ENCODE measurements at regions not wholly inside any gene's neighbourhood (a gene's known extent, or its start where the extent isn't known, plus 50 kb on each side); places are given as distances from the start of the nearest gene placed in this dataset.

DNA sequence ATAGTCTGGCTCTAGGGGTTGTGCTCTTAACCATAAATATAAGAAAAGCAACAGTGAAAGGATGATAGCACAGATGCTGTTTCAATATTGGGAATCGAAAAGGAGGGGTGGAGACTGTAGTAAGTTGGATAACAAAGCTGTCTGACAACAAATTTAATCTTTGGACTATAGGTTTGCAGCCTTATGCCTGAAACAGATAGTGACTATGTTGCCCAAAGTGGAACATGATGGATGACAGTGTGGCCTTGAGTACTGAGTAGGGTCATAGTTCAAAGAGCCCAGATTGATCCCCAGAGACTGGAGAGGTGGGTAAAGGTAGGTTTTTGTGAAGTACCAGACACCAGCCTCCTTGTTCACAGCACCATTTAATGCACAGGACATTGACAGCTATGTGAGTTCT is 144.0 kb upstream of the PALMD start (continued):
- TF ChIP-seq ATF2 (CRISPR knock-in tag; IDR thresholded peaks at IDR 0.05) (0 out of 2 replicates have a peak, but pooled peaks have one; percentile 22), FOXP1 (IDR thresholded peaks at IDR 0.05) (no peak), FOXP1 (CRISPR knock-in tag; IDR thresholded peaks at IDR 0.05) (peak; percentile 42; the same call in 1 of the 2 replicates), GATAD2A (CRISPR knock-in tag; IDR thresholded peaks at IDR 0.05) (peak; percentile 55; the same call in 1 of the 2 replicates), KDM6A (CRISPR knock-in tag; IDR thresholded peaks at IDR 0.05; ENCODE audit: low read depth) (peak; percentile 32; the same call in 1 of the 2 replicates), AGO1 (IDR thresholded peaks at IDR 0.05; ENCODE audit: low read depth, low read length, poor library complexity, severe bottlenecking) (no peak), POGK (CRISPR knock-in tag; conservative IDR thresholded peaks at IDR 0.05) (0 out of 2 replicates have a peak, but pooled peaks have one; percentile 40), CREM (IDR thresholded peaks at IDR 0.05) (peak; percentile 49; the same call in 1 of the 2 replicates), CREM (CRISPR knock-in tag; IDR thresholded peaks at IDR 0.05) (no peak), ZNF510 (CRISPR knock-in tag; IDR thresholded peaks at IDR 0.05; ENCODE audit: low read depth) (no peak), ZNF326 (CRISPR knock-in tag; IDR thresholded peaks at IDR 0.05; ENCODE audit: borderline replicate concordance) (no peak), ZMYM2 (CRISPR knock-in tag; IDR thresholded peaks at IDR 0.05) (peak; percentile 74), FOXJ3 (CRISPR knock-in tag; IDR thresholded peaks at IDR 0.05; ENCODE audit: borderline replicate concordance) (peak; percentile 68; the same call in 1 of the 2 replicates), ZNF225 (CRISPR knock-in tag; IDR thresholded peaks at IDR 0.05) (no peak), FOSL2 (CRISPR knock-in tag; IDR thresholded peaks at IDR 0.05) (0 out of 2 replicates have a peak, but pooled peaks have one; percentile 13), SRF (IDR thresholded peaks at IDR 0.05; ENCODE audit: low read depth, low read length) (no peak), ZNF317 (CRISPR knock-in tag; IDR thresholded peaks at IDR 0.05) (peak; percentile 42; the same call in 1 of the 2 replicates), ZNF430 (CRISPR knock-in tag; IDR thresholded peaks at IDR 0.05) (no peak), POGZ (CRISPR knock-in tag; IDR thresholded peaks at IDR 0.05) (peak; percentile 86), MIXL1 (CRISPR knock-in tag; IDR thresholded peaks at IDR 0.05) (0 out of 2 replicates have a peak, but pooled peaks have one; percentile 40), HOXA5 (CRISPR knock-in tag; IDR thresholded peaks at IDR 0.05) (peak; percentile 53; the same call in 1 of the 2 replicates), GTF2F1 (IDR thresholded peaks at IDR 0.05; ENCODE audit: low read length) (no peak), SP4 (CRISPR knock-in tag; IDR thresholded peaks at IDR 0.05) (no peak), BRCA1 (CRISPR knock-in tag; IDR thresholded peaks at IDR 0.05) (no peak)
- TF ChIP-seq, protein P1, sequence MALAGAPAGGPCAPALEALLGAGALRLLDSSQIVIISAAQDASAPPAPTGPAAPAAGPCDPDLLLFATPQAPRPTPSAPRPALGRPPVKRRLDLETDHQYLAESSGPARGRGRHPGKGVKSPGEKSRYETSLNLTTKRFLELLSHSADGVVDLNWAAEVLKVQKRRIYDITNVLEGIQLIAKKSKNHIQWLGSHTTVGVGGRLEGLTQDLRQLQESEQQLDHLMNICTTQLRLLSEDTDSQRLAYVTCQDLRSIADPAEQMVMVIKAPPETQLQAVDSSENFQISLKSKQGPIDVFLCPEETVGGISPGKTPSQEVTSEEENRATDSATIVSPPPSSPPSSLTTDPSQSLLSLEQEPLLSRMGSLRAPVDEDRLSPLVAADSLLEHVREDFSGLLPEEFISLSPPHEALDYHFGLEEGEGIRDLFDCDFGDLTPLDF (CRISPR knock-in tag; IDR thresholded peaks at IDR 0.05): no peak
- TF ChIP-seq, protein P2, sequence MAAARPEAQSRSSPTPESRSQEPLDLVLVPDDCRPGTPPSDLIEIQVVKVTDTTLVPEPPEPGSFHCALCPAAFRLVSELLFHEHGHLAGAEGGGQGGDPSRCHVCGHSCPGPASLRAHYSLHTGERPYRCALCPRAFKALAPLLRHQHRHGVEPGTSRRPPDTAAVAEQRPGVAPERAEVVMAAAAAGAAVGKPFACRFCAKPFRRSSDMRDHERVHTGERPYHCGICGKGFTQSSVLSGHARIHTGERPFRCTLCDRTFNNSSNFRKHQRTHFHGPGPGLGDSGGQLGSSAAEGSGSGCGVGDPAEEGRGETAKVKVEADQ (CRISPR knock-in tag; IDR thresholded peaks at IDR 0.05; ENCODE audit: borderline replicate concordance): 0 out of 2 replicates have a peak, but pooled peaks have one; percentile 47
- TF ChIP-seq, protein P3, sequence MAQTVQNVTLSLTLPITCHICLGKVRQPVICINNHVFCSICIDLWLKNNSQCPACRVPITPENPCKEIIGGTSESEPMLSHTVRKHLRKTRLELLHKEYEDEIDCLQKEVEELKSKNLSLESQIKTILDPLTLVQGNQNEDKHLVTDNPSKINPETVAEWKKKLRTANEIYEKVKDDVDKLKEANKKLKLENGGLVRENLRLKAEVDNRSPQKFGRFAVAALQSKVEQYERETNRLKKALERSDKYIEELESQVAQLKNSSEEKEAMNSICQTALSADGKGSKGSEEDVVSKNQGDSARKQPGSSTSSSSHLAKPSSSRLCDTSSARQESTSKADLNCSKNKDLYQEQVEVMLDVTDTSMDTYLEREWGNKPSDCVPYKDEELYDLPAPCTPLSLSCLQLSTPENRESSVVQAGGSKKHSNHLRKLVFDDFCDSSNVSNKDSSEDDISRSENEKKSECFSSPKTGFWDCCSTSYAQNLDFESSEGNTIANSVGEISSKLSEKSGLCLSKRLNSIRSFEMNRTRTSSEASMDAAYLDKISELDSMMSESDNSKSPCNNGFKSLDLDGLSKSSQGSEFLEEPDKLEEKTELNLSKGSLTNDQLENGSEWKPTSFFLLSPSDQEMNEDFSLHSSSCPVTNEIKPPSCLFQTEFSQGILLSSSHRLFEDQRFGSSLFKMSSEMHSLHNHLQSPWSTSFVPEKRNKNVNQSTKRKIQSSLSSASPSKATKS (CRISPR knock-in tag; IDR thresholded peaks at IDR 0.05): no peak
